ENCODE measurements at regions not wholly inside any gene's neighbourhood (a gene's known extent, or its start where the extent isn't known, plus 50 kb on each side); places are given as distances from the start of the nearest gene placed in this dataset.

- TF ChIP-seq CTCF (IDR thresholded peaks at IDR 0.05; ENCODE audit: poor library complexity) (no peak), EZH2phosphoT487 (IDR thresholded peaks at IDR 0.05; ENCODE audit: low read depth, severe bottlenecking, unreplicated experiment) (no peak)
Measured at GRCh38 chr6:159577564-159577963, 115.5 kb downstream of the SOD2 start.

Measured in hepatocyte (in vitro differentiated cells).